ENCODE measurements at regions not wholly inside any gene's neighbourhood (a gene's known extent, or its start where the extent isn't known, plus 50 kb on each side); places are given as distances from the start of the nearest gene placed in this dataset.
A peak's percentile ranks its signal among the peaks of the same experiment; 100 is the strongest.

GRCh38 chr20:41889126-41889843 is 271.1 kb upstream of the CHD6 start:
- no peaks in the 10 kb centered on the region for H3K36me3 Mint-ChIP-seq
- H3K4me1 Mint-ChIP-seq, result peaks cover 36% of the 10 kb centered on the region
- no peaks in the 10 kb centered on the region for H3K27me3 Mint-ChIP-seq (ENCODE audit: low read depth)
- TF ChIP-seq PRDM15 (CRISPR knock-in tag; IDR thresholded peaks at IDR 0.05), result no peak
- TF ChIP-seq TEAD1 (CRISPR knock-in tag; IDR thresholded peaks at IDR 0.05), result peak; percentile 83
- peak; percentile 24 for DNase-seq (ENCODE audit: low spot score)
- H3K4me3 Mint-ChIP-seq, result no peak overlapping the region
- ATAC-seq, result peak; percentile 80
- peaks cover 4% of the 10 kb centered on the region; the same call in 1 of the 2 replicates for H3K9me3 Mint-ChIP-seq
- CTCF ChIA-PET, result interaction anchor here (0.6 to 1.7 kb wide), 11 partner anchors 11 to 1143 kb away, joined by 3 to 15 read pairs (median 4); no protein-coding TSS in a partner anchor
- POLR2A ChIA-PET, result no interaction called here
- peak overlapping the region; percentile 81 for H3K27ac Mint-ChIP-seq

GRCh38 chr20:41888434-41888833 is 270.3 kb upstream of the CHD6 start:
- CTCF ChIA-PET, result interaction anchor here (1.0 to 1.7 kb wide), 4 partner anchors 9 to 152 kb away, joined by 3 to 15 read pairs (median 5); no protein-coding TSS in a partner anchor
- no peak overlapping the region; the same call in 1 of the 2 replicates for H3K27ac Mint-ChIP-seq
- TF ChIP-seq GRHL2 (CRISPR knock-in tag; IDR thresholded peaks at IDR 0.05; ENCODE audit: insufficient replicate concordance, severe bottlenecking) (no peak), HMGXB4 (CRISPR knock-in tag; IDR thresholded peaks at IDR 0.05) (no peak), CREB1 (CRISPR knock-in tag; IDR thresholded peaks at IDR 0.05) (no peak), NFATC4 (CRISPR knock-in tag; IDR thresholded peaks at IDR 0.05) (no peak), CBFB (CRISPR knock-in tag; IDR thresholded peaks at IDR 0.05; ENCODE audit: low read depth) (no peak), PRRX2 (CRISPR knock-in tag; IDR thresholded peaks at IDR 0.05) (no peak), TEAD4 (CRISPR knock-in tag; IDR thresholded peaks at IDR 0.05) (no peak), JUN (CRISPR knock-in tag; IDR thresholded peaks at IDR 0.05) (no peak), AFF4 (CRISPR knock-in tag; IDR thresholded peaks at IDR 0.05; ENCODE audit: borderline replicate concordance) (no peak), IRF2 (CRISPR knock-in tag; IDR thresholded peaks at IDR 0.05; ENCODE audit: borderline replicate concordance, low read depth) (no peak), E2F5 (CRISPR knock-in tag; IDR thresholded peaks at IDR 0.05) (no peak), ETV6 (CRISPR knock-in tag; IDR thresholded peaks at IDR 0.05) (no peak), ZNF219 (CRISPR knock-in tag; IDR thresholded peaks at IDR 0.05; ENCODE audit: borderline replicate concordance) (no peak), CDX4 (CRISPR knock-in tag; IDR thresholded peaks at IDR 0.05; ENCODE audit: borderline replicate concordance) (no peak), ATF2 (CRISPR knock-in tag; IDR thresholded peaks at IDR 0.05; ENCODE audit: borderline replicate concordance, low read depth) (no peak), PRDM15 (CRISPR knock-in tag; IDR thresholded peaks at IDR 0.05) (no peak)
- DNase-seq (ENCODE audit: low spot score), result no peak
- ATAC-seq, result no peak
- H3K4me1 Mint-ChIP-seq, result peaks cover 36% of the 10 kb centered on the region
- no peaks in the 10 kb centered on the region for H3K36me3 Mint-ChIP-seq
- H3K4me3 Mint-ChIP-seq, result no peak overlapping the region
- peaks cover 4% of the 10 kb centered on the region; the same call in 1 of the 2 replicates for H3K9me3 Mint-ChIP-seq
- POLR2A ChIA-PET, result no interaction called here
- H3K27me3 Mint-ChIP-seq (ENCODE audit: low read depth), result no peaks in the 10 kb centered on the region
